ENCODE measurements at regions not wholly inside any gene's neighbourhood (a gene's known extent, or its start where the extent isn't known, plus 50 kb on each side); places are given as distances from the start of the nearest gene placed in this dataset.

DNA sequence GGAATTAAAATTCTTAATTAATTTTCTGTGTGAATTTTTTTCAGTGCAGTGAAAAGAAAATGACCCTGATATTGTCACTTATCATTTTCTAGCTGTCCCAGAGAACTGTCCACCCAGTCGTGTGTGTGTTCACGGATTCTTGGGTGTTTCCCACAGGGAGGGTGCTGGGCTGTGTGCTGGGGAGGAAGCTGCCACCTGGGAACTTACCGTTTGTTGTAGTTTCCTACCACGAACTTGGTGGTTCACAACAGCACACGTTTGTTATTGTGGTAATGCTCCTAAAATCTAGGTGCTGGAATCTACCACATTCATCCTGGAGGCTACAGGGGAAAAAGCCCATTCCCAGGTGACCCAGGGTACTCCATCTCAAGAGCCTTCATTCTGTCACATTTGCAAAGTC is 276.1 kb downstream of the GLRX3 start:
- DNase-seq (no peak), ATAC-seq (no peak)
- Mint-ChIP-seq H3K4me1 (ENCODE audit: low read depth) (no peaks in the 10 kb centered on the region), H3K9me3 (no peaks in the 10 kb centered on the region), H3K36me3 (ENCODE audit: low read depth) (no peaks in the 10 kb centered on the region), H3K4me3 (no peak overlapping the region), H3K27me3 (no peaks in the 10 kb centered on the region), H3K27ac (no peak overlapping the region)
- TF ChIP-seq, protein P1, sequence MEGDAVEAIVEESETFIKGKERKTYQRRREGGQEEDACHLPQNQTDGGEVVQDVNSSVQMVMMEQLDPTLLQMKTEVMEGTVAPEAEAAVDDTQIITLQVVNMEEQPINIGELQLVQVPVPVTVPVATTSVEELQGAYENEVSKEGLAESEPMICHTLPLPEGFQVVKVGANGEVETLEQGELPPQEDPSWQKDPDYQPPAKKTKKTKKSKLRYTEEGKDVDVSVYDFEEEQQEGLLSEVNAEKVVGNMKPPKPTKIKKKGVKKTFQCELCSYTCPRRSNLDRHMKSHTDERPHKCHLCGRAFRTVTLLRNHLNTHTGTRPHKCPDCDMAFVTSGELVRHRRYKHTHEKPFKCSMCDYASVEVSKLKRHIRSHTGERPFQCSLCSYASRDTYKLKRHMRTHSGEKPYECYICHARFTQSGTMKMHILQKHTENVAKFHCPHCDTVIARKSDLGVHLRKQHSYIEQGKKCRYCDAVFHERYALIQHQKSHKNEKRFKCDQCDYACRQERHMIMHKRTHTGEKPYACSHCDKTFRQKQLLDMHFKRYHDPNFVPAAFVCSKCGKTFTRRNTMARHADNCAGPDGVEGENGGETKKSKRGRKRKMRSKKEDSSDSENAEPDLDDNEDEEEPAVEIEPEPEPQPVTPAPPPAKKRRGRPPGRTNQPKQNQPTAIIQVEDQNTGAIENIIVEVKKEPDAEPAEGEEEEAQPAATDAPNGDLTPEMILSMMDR (IDR thresholded peaks at IDR 0.05): no peak
- ChIA-PET POLR2A (no interaction called here), CTCF (no interaction called here)
- intact Hi-C loops (cut with micrococcal nuclease): no loop called here

DNA sequence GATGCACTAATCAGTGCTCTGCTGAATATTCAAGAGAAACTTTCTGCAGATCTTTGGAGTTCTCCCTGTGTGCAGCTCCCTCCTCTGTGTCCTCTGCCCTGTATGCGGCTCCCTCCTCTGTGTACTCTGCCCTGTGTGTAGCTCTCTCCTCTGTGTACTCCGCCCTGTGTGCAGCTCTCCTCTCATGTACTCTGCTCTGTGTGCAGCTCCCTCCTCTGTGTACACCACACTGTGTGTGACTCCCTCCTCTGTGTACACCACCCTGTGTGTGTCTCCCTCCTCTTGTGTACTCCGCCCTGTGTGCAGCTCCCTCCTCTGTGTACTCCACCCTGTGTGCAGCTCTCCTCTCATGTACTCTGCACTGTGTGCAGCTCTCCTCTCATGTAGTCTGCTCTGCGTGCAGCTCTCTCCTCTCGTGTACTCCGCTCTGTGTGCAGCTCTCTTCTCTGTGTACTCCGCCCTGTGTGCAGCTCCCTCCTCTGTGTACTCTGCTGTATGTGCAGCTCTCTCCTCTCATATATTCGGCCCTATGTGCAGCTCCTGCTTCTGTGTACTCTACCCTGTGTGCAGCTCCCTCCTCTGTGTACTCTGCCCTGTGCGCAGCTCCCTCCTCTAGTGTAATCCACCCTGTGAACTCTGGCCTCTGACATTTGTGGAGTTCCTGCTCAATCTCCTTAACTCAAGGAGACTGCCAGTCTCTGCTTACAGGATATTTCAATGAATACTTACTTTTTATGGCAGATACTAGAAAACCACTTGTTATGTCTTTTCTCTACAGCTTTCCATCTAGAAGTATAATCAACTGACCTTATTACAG is 280.4 kb downstream of the GLRX3 start:
- no peaks in the 10 kb centered on the region for H3K4me1 Mint-ChIP-seq (ENCODE audit: low read depth)
- no peaks in the 10 kb centered on the region for H3K36me3 Mint-ChIP-seq (ENCODE audit: low read depth)
- no peak overlapping the region for H3K4me3 Mint-ChIP-seq
- ATAC-seq (no peak), DNase-seq (no peak)
- H3K27me3 Mint-ChIP-seq: no peaks in the 10 kb centered on the region
- no peak overlapping the region for H3K27ac Mint-ChIP-seq
- ChIA-PET CTCF (no interaction called here), POLR2A (no interaction called here)
- TF ChIP-seq, protein P1 (IDR thresholded peaks at IDR 0.05): no peak
- H3K9me3 Mint-ChIP-seq: no peaks in the 10 kb centered on the region
- intact Hi-C loops (cut with micrococcal nuclease): no loop called here

DNA sequence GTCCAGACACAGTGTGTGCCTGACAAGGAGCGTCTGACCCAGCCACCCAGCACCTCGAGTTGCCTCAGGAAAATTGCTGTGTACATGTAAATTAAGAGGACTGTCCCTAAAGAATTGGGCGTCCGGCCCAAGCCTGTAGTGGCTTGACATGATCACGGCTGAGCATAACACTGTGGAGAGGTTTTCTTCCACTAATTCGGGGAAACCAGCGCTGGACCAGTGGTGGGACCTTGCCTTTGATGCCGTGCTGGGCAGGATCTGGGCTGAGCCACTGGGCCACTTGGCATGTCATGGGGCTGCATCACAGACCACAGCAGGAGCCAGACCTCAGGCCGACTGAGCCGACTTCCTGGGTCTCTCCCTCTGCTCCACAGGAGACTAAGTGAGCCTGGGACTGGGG is 282.5 kb downstream of the GLRX3 start:
- CTCF ChIA-PET: no interaction called here
- H3K36me3 Mint-ChIP-seq (ENCODE audit: low read depth): no peaks in the 10 kb centered on the region
- no peaks in the 10 kb centered on the region for H3K27me3 Mint-ChIP-seq
- H3K4me1 Mint-ChIP-seq (ENCODE audit: low read depth): no peaks in the 10 kb centered on the region
- H3K4me3 Mint-ChIP-seq: no peak overlapping the region
- H3K9me3 Mint-ChIP-seq: no peaks in the 10 kb centered on the region
- TF ChIP-seq, protein P1 (IDR thresholded peaks at IDR 0.05): no peak
- ATAC-seq: no peak
- POLR2A ChIA-PET: no interaction called here
- H3K27ac Mint-ChIP-seq: no peak overlapping the region
- intact Hi-C loops (cut with micrococcal nuclease): no loop called here
- DNase-seq: no peak

DNA sequence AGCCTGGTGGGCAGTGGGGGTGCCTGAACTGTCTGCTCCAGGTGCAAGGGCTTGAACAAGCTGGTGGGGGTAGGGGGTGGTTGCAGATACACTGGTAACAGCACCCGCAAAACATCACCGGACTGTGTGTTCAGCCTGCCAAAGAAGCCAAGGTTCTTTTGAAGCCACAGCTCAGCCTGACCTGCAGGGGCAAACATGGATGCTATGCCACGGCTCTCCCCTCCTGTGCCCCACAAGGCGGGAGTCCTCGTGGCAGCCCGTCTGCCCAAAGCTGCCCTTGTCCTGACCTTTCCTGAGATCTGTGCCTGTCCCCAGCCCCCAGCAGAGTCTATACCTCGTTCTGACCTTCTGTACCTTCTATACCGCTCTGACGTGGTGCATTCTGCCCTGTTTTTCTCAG is 285.7 kb downstream of the GLRX3 start:
- no peak for ATAC-seq
- no peak overlapping the region for H3K27ac Mint-ChIP-seq

More for the DNA sequence above, 285.7 kb downstream of the GLRX3 start:
- Mint-ChIP-seq H3K36me3 (ENCODE audit: low read depth) (no peaks in the 10 kb centered on the region), H3K4me3 (no peak overlapping the region), H3K9me3 (no peaks in the 10 kb centered on the region), H3K4me1 (ENCODE audit: low read depth) (no peaks in the 10 kb centered on the region), H3K27me3 (no peaks in the 10 kb centered on the region)
- no peak for DNase-seq
- ChIA-PET POLR2A (no interaction called here), CTCF (no interaction called here)
- TF ChIP-seq, protein P1 (IDR thresholded peaks at IDR 0.05): no peak
- intact Hi-C loops (cut with micrococcal nuclease): no loop called here

Measured in activated CD8-positive, alpha-beta T cell treated with anti-CD3 and anti-CD28 coated beads for 36 hours (primary cell).